Ectodermal cell (in vitro differentiated cells): ENCODE measurements at regions not wholly inside any gene's neighbourhood (a gene's known extent, or its start where the extent isn't known, plus 50 kb on each side); places are given as distances from the start of the nearest gene placed in this dataset.
"Not testable (repeated sequence)": the region's sequence is repeated elsewhere in the genome, so short reads cannot be mapped to it uniquely, and the experiment has no call there.

Experiments
- H3K27ac ChIP-seq: 2 replicates; pipeline ENCODE4 v1.7.0; 2013; ENCODE audit warnings: mild to moderate bottlenecking, low read depth, low read length; ENCODE audit not compliant: insufficient read depth, poor library complexity, severe bottlenecking
- H3K27me3 ChIP-seq: 2 replicates; pipeline ENCODE4 v1.7.0; 2013; ENCODE audit warnings: mild to moderate bottlenecking, low read length; ENCODE audit not compliant: insufficient read depth, control insufficient read depth, poor library complexity, severe bottlenecking
- H3K36me3 ChIP-seq: one replicate; pipeline ENCODE4 v1.7.0; 2013; ENCODE audit warnings: low read length; ENCODE audit not compliant: control insufficient read depth, insufficient read depth
- H3K4me1 ChIP-seq: one replicate; pipeline ENCODE4 v1.7.0; 2013; ENCODE audit warnings: low read length; ENCODE audit not compliant: control insufficient read depth, insufficient read depth
- H3K4me3 ChIP-seq: 2 replicates; pipeline ENCODE4 v1.7.0; 2013; ENCODE audit warnings: low read depth, low read length, control low read depth; ENCODE audit not compliant: insufficient read depth
- H3K9me3 ChIP-seq: 2 replicates; pipeline ENCODE4 v1.7.0; 2013; ENCODE audit warnings: mild to moderate bottlenecking, low read length, moderate library complexity; ENCODE audit not compliant: control insufficient read depth
- WGBS, 2 experiments: methylation state at CpG; one replicate each; pipeline ENCODE4 v1.1.7; 2013; ENCODE audit warnings: missing lambda C conversion rate in 2 of 2; 5-methylcytosine and 5-hydroxymethylcytosine counted together

DNA sequence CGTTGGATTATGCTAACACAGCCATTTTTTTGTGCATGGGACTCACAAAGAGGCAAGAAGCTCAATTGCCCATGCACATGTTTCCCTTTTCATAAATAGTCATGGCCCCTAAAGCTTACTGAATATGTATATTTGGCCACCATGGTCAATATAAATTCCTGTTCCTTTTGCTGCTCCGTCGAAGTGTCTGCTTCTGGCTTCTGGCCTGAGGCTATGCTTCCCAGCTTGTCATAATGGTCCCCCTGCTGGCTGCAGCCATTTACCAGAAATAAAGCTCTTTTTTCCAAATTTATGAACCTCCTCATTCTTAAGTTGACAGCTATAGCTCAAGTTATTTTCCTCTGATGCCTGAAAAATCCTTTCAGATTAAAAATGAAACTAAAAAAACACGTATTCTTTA, 602.1 kb downstream of the VGLL3 start:
- Histone ChIP-seq H3K4me1 (no peaks in the 10 kb centered on the region), H3K36me3 (no peaks in the 10 kb centered on the region), H3K27me3 (no peaks in the 10 kb centered on the region), H3K4me3 (no peak overlapping the region), H3K9me3 (no peaks in the 10 kb centered on the region), H3K27ac (no peak overlapping the region)
- WGBS, 2 experiments = 82 to 88% methylated on average over 4 of the region's 4 CpGs

DNA sequence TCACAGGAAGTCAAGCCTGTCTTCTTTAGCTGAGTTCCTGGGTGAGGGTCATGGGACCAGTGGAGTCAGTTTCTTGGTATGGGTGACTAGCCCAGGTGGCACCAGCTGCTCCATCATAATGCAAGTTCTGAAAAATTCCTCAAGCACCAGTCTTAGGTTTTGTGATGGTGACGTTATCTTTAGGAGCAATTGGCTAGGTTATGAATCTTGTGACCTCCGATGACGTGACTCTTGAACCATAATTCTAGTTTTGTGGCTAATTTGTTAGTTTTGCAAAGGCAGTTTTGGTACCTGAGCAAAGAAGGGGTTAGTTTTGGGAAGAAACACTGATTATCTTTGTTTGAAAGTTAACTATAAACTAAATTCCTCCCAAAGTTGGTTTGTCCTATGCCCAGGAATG, 608.4 kb downstream of the VGLL3 start:
- WGBS, 2 experiments = 93 to 96% methylated on average over 3 of the region's 3 CpGs
- Histone ChIP-seq H3K27me3 (no peaks in the 10 kb centered on the region), H3K27ac (no peak overlapping the region), H3K36me3 (no peaks in the 10 kb centered on the region), H3K4me1 (peaks cover 6% of the 10 kb centered on the region), H3K4me3 (no peak overlapping the region), H3K9me3 (no peaks in the 10 kb centered on the region)

DNA sequence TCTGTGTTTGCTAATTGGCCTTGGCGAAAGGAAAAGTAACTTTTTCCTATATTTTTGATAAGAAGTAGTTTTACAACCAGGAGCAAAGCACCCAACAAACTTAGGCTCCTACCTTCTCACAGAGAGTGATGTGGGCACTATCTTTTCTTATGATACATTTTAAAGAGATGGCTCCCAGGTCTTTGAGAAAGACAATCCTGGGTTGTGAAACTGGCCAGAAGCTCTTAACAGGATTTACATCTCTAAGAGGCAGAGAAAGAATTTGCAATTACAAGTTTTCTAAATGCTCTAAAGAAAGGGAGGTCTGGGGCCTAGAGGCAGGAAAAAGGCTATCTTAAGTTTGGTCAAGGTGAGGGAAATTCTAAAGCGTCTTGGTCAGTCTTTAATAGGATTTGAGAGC, 609.7 kb downstream of the VGLL3 start:
- Histone ChIP-seq H3K27ac (no peak overlapping the region), H3K36me3 (no peaks in the 10 kb centered on the region), H3K27me3 (no peaks in the 10 kb centered on the region), H3K9me3 (no peaks in the 10 kb centered on the region), H3K4me1 (peaks cover 6% of the 10 kb centered on the region), H3K4me3 (no peak overlapping the region)
- 44 to 66% methylated on average over 1 to 2 of the region's 2 CpGs for WGBS, 2 experiments

DNA sequence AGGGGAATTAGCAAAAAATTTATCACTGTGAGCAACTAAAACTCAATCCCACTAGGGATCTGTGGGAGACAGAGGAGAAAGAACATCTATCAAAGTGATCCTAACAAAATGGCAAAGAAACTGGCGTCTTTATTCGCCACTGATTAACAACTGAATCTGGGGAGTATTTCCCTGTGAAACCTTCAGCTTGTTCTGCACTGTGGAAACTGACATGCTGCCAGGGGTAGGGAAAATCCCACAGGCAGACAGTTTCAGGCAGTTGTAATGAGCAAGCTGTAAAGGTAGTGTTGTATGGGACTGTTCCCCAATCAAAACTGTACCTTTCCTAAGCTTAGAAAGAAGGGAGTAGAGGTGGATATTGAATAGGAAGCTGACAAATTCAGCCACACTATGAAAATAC, 611.7 kb downstream of the VGLL3 start:
- 95 to 97% methylated on average over 2 of the region's 2 CpGs for WGBS, 2 experiments
- peaks cover 6% of the 10 kb centered on the region for H3K4me1 ChIP-seq
- no peaks in the 10 kb centered on the region for H3K27me3 ChIP-seq
- H3K36me3 ChIP-seq = no peaks in the 10 kb centered on the region
- no peaks in the 10 kb centered on the region for H3K9me3 ChIP-seq
- no peak overlapping the region for H3K4me3 ChIP-seq
- no peak overlapping the region for H3K27ac ChIP-seq

DNA sequence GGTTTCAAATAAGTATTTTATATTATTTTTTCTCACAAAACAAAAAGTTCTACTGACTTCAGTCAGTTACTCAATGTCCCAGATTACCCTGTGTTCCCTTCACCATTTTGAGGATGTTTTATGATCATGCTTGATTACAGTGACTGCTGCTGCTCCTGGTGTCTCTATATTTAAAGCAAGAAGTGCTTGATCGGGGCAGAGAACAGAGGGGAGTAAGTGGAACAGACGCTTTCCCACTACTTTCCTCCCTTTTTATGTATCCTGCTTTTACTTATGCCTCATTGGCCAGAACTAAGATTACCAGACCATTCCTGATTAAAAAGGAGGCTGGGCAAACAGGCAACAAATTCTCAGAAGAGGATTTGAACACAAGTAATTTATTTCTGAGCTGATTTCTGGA, 612.1 kb downstream of the VGLL3 start:
- H3K4me3 ChIP-seq = no peak overlapping the region
- 81 to 85% methylated on average over 2 of the region's 2 CpGs for WGBS, 2 experiments

DNA sequence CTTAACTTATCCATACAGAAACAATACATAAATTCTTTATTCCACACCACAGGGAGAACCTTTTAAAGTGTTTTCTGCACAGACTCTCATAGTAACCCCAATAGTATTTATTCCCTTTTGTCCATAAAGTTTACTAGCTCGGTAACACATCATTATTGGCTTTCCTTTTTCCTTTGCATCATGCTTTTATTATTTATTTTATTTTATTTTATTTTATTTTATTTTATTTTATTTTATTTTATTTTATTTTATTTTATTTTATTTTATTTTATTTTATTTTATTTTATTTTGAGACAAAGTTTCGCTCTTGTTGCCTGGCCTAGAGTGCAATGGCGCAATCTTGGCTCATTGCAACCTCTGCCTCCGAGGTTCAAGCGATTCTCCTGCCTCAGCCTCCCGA, 655.4 kb downstream of the VGLL3 start:
- not testable (repeated sequence) for H3K36me3 ChIP-seq, H3K27me3 ChIP-seq, H3K4me3 ChIP-seq, H3K4me1 ChIP-seq, H3K27ac ChIP-seq, H3K9me3 ChIP-seq
- 92 to 94% methylated on average over 6 of the region's 6 CpGs for WGBS, 2 experiments

More for the DNA sequence above, 612.1 kb downstream of the VGLL3 start:
- peaks cover 6% of the 10 kb centered on the region for H3K4me1 ChIP-seq
- no peaks in the 10 kb centered on the region for H3K36me3 ChIP-seq
- no peak overlapping the region for H3K27ac ChIP-seq
- H3K9me3 ChIP-seq = no peaks in the 10 kb centered on the region
- no peaks in the 10 kb centered on the region for H3K27me3 ChIP-seq

DNA sequence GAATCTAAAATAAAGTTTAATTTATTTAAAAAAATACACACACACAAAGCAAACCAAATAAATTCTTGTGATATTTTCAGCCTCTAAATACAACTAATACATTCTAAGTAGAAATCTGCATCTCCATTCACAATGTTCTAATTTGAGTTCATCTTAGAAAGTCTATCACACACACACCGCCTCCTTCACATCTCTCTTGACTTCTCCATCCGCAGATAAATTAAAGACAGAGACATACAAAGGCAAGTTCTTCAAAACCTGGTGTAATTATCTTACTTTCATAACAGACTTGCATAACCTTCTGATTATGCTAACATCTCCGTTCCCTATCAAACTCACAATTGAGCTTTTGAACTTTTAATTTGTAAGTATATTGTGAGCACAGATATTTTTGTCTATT, 657.3 kb downstream of the VGLL3 start:
- no peak overlapping the region for H3K4me3 ChIP-seq
- 96 to 97% methylated on average over 2 of the region's 3 CpGs for WGBS, 2 experiments
- H3K4me1 ChIP-seq = no peaks in the 10 kb centered on the region
- no peaks in the 10 kb centered on the region for H3K9me3 ChIP-seq
- H3K36me3 ChIP-seq = no peaks in the 10 kb centered on the region
- no peak overlapping the region for H3K27ac ChIP-seq
- no peaks in the 10 kb centered on the region for H3K27me3 ChIP-seq

DNA sequence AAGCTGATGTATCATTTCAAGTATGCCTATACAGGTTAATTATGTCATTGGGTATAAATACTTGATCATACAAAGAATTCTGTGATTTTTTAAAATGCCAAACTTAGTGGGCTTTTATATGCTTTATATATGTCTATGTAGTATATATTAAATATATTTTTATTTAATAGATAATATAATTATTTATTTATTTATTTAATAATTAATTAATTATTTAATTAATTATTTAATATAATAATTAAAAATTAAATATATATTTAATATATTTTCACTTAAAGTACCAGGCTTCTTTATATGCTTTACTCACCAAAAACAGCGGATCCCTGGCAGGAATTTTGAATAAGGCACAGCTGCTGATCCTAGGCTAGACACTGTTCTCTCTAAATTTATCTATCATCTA, 687.0 kb downstream of the VGLL3 start:
- no peaks in the 10 kb centered on the region for H3K27me3 ChIP-seq
- 90 to 95% methylated on average over 1 of the region's 1 CpG for WGBS, 2 experiments
- no peak overlapping the region for H3K27ac ChIP-seq
- no peak overlapping the region for H3K4me3 ChIP-seq
- no peaks in the 10 kb centered on the region for H3K9me3 ChIP-seq
- H3K4me1 ChIP-seq = no peaks in the 10 kb centered on the region
- H3K36me3 ChIP-seq = no peaks in the 10 kb centered on the region

DNA sequence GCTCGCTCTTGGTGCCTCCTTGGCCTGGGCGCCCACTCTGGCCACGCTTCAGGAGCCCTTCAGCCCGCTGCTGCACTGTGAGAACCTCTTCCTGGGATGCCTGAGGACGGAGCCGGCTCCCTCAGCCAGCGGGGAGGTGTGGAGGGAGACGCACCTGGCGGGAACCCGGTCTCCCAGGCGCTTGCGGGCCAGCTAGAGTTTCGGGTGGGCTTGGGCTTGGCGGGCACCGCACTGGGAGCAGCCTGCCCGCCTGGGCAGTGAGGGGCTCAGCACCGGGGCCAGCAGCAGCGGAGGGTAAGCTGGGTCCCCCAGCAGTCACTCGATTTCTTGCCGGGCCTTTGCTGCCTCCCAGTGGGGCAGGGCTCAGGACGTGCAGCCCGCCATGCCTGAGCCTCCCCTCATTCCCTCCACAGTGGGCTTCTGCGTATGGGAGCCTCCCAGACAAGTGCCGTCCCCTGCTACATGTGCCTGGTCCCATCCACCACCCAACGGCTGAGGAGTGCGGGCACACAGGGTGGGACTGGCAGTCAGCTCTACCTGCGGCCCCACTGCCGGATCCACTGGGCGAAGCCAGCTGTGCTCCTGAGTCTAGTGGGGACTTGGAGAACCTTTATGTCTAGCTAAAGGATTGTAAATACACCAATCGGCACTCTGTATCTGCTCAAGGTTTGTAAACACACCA, 708.7 kb downstream of the VGLL3 start:
- 92 to 93% methylated on average over 30 of the region's 30 CpGs for WGBS, 2 experiments
- H3K36me3 ChIP-seq = no peaks in the 10 kb centered on the region
- H3K9me3 ChIP-seq = no peaks in the 10 kb centered on the region
- no peak overlapping the region for H3K4me3 ChIP-seq
- no peaks in the 10 kb centered on the region for H3K27me3 ChIP-seq
- no peak overlapping the region for H3K27ac ChIP-seq
- H3K4me1 ChIP-seq = no peaks in the 10 kb centered on the region

DNA sequence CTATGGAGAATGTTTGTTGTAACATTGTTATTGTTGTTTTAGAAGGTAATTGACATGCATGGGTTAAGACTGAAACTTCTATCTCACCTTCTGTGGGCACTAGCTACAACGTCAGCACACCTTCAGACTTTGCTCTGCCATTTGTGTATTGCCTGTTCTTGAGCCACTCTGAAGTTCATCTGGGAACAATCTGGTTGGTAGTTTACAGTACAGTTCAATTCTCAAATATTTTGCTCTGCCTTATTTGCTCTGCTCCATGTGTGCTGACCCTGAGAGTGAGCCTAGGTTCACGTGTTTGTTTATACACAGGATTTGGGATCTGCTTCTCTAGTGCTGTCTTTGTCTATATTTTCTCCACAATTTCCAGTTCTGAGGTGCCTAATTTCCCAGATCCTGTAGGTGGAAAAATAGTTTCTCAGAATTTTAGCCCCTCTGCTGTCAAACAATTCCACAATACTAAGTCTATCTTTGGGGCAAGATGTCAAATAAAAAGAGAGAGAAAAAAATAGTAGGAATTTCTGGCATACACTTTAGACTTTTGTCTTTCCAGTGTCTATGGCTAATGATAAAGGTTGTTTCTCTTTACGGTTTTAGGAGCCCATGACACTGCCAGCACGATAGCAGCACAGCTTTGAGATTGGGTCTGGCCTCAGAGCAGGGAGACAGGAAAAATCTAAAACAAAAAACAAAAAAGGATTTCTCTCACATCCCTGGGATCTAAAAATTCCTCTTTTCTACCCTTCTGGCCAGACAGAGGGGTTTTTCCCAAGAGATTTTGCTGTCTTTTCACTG, 721.4 kb downstream of the VGLL3 start:
- Histone ChIP-seq H3K27ac (no peak overlapping the region), H3K4me1 (no peaks in the 10 kb centered on the region), H3K4me3 (no peak overlapping the region), H3K27me3 (no peaks in the 10 kb centered on the region), H3K36me3 (no peaks in the 10 kb centered on the region), H3K9me3 (no peaks in the 10 kb centered on the region)
- 84% methylated on average over 4 of the region's 4 CpGs for WGBS, 2 experiments
